Keratinocyte (primary cell): ENCODE measurements at regions not wholly inside any gene's neighbourhood (a gene's known extent, or its start where the extent isn't known, plus 50 kb on each side); places are given as distances from the start of the nearest gene placed in this dataset.

Experiments used
- DNase-seq: peaks from one replicate; pipeline ENCODE4 v3.0.0-alpha.2; 2011; ENCODE audit warnings: low read depth, missing footprints, low spot score
- FAIRE-seq: peaks from 2 replicates; lab custom pipeline; 2011; peaks lifted over from hg19 to GRCh38; lab: Jason Lieb, UNC
- H2AFZ ChIP-seq: 2 replicates; pipeline ENCODE4 v1.6.0; 2012; ENCODE audit warnings: low read length, control low read depth, inconsistent platforms; ENCODE audit not compliant: control insufficient read depth
- H3K27ac ChIP-seq: 2 replicates; pipeline ENCODE4 v1.5.1; 2011; ENCODE audit warnings: low read length; ENCODE audit not compliant: control insufficient read depth, insufficient read depth
- H3K27me3 ChIP-seq: 3 replicates; pipeline ENCODE4 v1.6.0; 2011; ENCODE audit warnings: low read length; ENCODE audit not compliant: control insufficient read depth, insufficient read depth; ENCODE audit errors: extremely low read depth
- H3K36me3 ChIP-seq, 2 experiments: 2 replicates in 1 of 2; 3 replicates in 1 of 2; pipeline ENCODE4 v1.5.1; 2011; ENCODE audit warnings: low read length in 2 of 2, mild to moderate bottlenecking in 1 of 2; ENCODE audit not compliant: control insufficient read depth in 2 of 2, insufficient read depth in 2 of 2; ENCODE audit errors: extremely low read depth in 1 of 2
- H3K4me1 ChIP-seq: 3 replicates; pipeline ENCODE4 v1.5.1; 2011; ENCODE audit warnings: low read length; ENCODE audit not compliant: control insufficient read depth, insufficient read depth; ENCODE audit errors: extremely low read depth
- H3K4me2 ChIP-seq: 3 replicates; pipeline ENCODE4 v1.6.0; 2011; ENCODE audit warnings: low read depth, low read length; ENCODE audit not compliant: control insufficient read depth, insufficient read depth; ENCODE audit errors: extremely low read depth
- H3K4me3 ChIP-seq, 3 experiments: fragments of 200-600 bp in 1 of 3; sonication (generic) in 1 of 3; 2 replicates in 2 of 3; 3 replicates in 1 of 3; pipeline ENCODE4 v1.5.1; 2011 to 2016; ENCODE audit warnings: low read length in 3 of 3, mild to moderate bottlenecking in 3 of 3, control low read depth in 2 of 3, inconsistent platforms in 1 of 3, low read depth in 1 of 3, mixed read lengths in 1 of 3, mixed run types in 1 of 3, moderate library complexity in 1 of 3; ENCODE audit not compliant: control insufficient read depth in 2 of 3, insufficient read depth in 2 of 3; ENCODE audit errors: extremely low read depth in 1 of 3
- H3K79me2 ChIP-seq: 2 replicates; pipeline ENCODE4 v1.6.0; 2012; ENCODE audit warnings: low read length; ENCODE audit not compliant: control insufficient read depth, insufficient read depth
- H3K9ac ChIP-seq: 3 replicates; pipeline ENCODE4 v1.6.0; 2011; ENCODE audit warnings: low read length; ENCODE audit not compliant: control insufficient read depth, insufficient read depth; ENCODE audit errors: extremely low read depth
- H3K9me1 ChIP-seq: 3 replicates; pipeline ENCODE4 v1.6.0; 2011; ENCODE audit warnings: low read length; ENCODE audit not compliant: control insufficient read depth, insufficient read depth; ENCODE audit errors: extremely low read depth
- H3K9me3 ChIP-seq: 2 replicates; pipeline ENCODE4 v1.5.1; 2012; ENCODE audit warnings: low read depth, low read length; ENCODE audit not compliant: control insufficient read depth
- H4K20me1 ChIP-seq: 3 replicates; pipeline ENCODE4 v1.6.0; 2011; ENCODE audit warnings: low read length; ENCODE audit not compliant: control insufficient read depth, insufficient read depth; ENCODE audit errors: extremely low read depth
- EZH2 ChIP-seq: IDR thresholded peaks from one replicate; pipeline ENCODE4 v1.6.1; 2012; ENCODE audit warnings: inconsistent platforms, mild to moderate bottlenecking, low read length, moderate library complexity
- dilution Hi-C: fragments of 300-500 bp; cut with MboI; formaldehyde crosslinking; loops from one replicate; pipeline ENCODE4 v1.7.0; 2020; ENCODE audit warnings: low sequenced_read_pairs; ENCODE audit not compliant: extremely low pct_ligation_motif_present
- TF ChIP-seq, protein P1 (sequence below), 3 experiments: IDR thresholded peaks in 1 of 3; conservative IDR thresholded peaks in 1 of 3; optimal IDR thresholded peaks in 1 of 3; 2 replicates in 2 of 3; 3 replicates in 1 of 3; pipeline versions ENCODE3 to v1.5.1; 2011; ENCODE audit warnings: low read length in 3 of 3, mild to moderate bottlenecking in 3 of 3, moderate library complexity in 2 of 3, control low read depth in 1 of 3, inconsistent platforms in 1 of 3; ENCODE audit not compliant: insufficient read depth in 2 of 3; ENCODE audit errors: extremely low read depth in 1 of 3

GRCh38 chr5:89445106-89445745 is 562.2 kb upstream of the MEF2C start:
- Histone ChIP-seq H3K9me1 (no peaks in the 10 kb centered on the region), H2AFZ (no peak overlapping the region), H4K20me1 (no peaks in the 10 kb centered on the region), H3K9me3 (no peaks in the 10 kb centered on the region), H3K4me2 (no peak overlapping the region), H3K79me2 (no peaks in the 10 kb centered on the region), H3K9ac (no peak overlapping the region), H3K27ac (no peak overlapping the region), H3K4me3 (no peak overlapping the region), H3K4me1 (no peaks in the 10 kb centered on the region), H3K36me3 (no peaks in the 10 kb centered on the region), H3K27me3 (no peaks in the 10 kb centered on the region)
- dilution Hi-C loops = no loop called here
- TF ChIP-seq, protein P1, sequence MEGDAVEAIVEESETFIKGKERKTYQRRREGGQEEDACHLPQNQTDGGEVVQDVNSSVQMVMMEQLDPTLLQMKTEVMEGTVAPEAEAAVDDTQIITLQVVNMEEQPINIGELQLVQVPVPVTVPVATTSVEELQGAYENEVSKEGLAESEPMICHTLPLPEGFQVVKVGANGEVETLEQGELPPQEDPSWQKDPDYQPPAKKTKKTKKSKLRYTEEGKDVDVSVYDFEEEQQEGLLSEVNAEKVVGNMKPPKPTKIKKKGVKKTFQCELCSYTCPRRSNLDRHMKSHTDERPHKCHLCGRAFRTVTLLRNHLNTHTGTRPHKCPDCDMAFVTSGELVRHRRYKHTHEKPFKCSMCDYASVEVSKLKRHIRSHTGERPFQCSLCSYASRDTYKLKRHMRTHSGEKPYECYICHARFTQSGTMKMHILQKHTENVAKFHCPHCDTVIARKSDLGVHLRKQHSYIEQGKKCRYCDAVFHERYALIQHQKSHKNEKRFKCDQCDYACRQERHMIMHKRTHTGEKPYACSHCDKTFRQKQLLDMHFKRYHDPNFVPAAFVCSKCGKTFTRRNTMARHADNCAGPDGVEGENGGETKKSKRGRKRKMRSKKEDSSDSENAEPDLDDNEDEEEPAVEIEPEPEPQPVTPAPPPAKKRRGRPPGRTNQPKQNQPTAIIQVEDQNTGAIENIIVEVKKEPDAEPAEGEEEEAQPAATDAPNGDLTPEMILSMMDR (optimal IDR thresholded peaks at IDR 0.05 in 1 of 3, IDR thresholded peaks at IDR 0.05 in 1 of 3, conservative IDR thresholded peaks at IDR 0.05 in 1 of 3; ENCODE audit: extremely low read depth in 1 of 3, insufficient read depth in 2 of 3, low read length in 3 of 3) = no peak
- TF ChIP-seq EZH2 = no peak
- FAIRE-seq = no peak
- DNase-seq = no peak

DNA sequence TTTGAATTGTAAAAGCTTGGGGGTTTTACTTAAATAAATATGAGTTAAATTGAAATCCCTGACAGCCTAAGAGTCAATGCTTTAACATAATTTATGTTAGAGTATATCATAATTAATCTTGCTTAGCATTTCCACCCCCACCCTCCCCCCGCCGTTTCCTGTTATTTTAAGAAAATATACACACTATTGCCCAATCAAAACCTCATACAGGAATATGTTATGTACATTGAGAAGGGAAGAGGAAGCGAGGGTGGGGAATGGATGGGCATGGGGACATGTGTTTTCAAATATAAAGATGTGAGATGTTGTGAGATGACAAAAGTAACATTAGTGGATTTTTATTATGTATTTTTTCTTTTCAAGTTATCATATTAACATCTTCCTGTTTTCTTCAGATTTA is 561.1 kb upstream of the MEF2C start:
- DNase-seq (no peak), FAIRE-seq (no peak)
- H3K4me1 ChIP-seq = no peaks in the 10 kb centered on the region
- H3K9me3 ChIP-seq = no peaks in the 10 kb centered on the region
- H3K27me3 ChIP-seq = no peaks in the 10 kb centered on the region
- no peaks in the 10 kb centered on the region for H3K79me2 ChIP-seq
- H2AFZ ChIP-seq = no peak overlapping the region
- dilution Hi-C loops = no loop called here
- no peak overlapping the region for H3K27ac ChIP-seq
- H3K4me3 ChIP-seq = no peak overlapping the region
- no peak overlapping the region for H3K4me2 ChIP-seq
- H3K9me1 ChIP-seq = no peaks in the 10 kb centered on the region
- no peaks in the 10 kb centered on the region for H4K20me1 ChIP-seq
- TF ChIP-seq EZH2 = no peak
- TF ChIP-seq, protein P1 (optimal IDR thresholded peaks at IDR 0.05 in 1 of 3, IDR thresholded peaks at IDR 0.05 in 1 of 3, conservative IDR thresholded peaks at IDR 0.05 in 1 of 3; ENCODE audit: extremely low read depth in 1 of 3, insufficient read depth in 2 of 3, low read length in 3 of 3) = no peak
- no peak overlapping the region for H3K9ac ChIP-seq
- H3K36me3 ChIP-seq = no peaks in the 10 kb centered on the region
